ENCODE measurements at regions not wholly inside any gene's neighbourhood (a gene's known extent, or its start where the extent isn't known, plus 50 kb on each side); places are given as distances from the start of the nearest gene placed in this dataset.
"Not testable (repeated sequence)": the region's sequence is repeated elsewhere in the genome, so short reads cannot be mapped to it uniquely, and the experiment has no call there.

GRCh38 chr1:221241157-221241556, 361.9 kb downstream of the HLX start:
- DNase-seq (ENCODE audit: low read depth in 1 of 2, low spot score in 1 of 2) = no peak

- DNase-seq (ENCODE audit: low read depth in 1 of 2, low spot score in 1 of 2) = no peak
Observed at GRCh38 chr1:221241592-221241991, 362.3 kb downstream of the HLX start.

DNA sequence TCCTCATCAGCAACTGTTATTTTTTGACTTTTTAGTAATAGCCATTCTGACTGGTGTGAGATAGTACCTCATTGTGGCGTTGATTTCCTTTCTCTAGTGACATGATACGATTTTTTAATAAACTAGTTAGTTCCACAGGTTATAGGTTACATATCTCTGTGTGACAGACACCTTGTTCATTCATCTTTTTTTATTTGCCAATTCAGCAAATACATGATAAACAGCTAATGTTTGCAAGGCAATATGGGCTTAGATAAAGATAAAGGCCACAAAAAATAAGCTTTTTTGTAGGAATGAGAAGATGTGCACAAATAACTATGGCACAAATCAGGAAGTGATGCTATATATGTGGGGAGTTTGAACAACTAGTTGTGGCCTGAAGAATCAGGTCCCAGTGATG, 366.8 kb downstream of the HLX start:
- no peak for DNase-seq (ENCODE audit: low read depth in 1 of 2, low spot score in 1 of 2)

- no peak for DNase-seq (ENCODE audit: low read depth in 1 of 2, low spot score in 1 of 2)
Observed at GRCh38 chr1:221246628-221247415, 367.6 kb downstream of the HLX start.

GRCh38 chr1:221251580-221251979, 372.3 kb downstream of the HLX start:
- no peak for DNase-seq (ENCODE audit: low read depth in 1 of 2, low spot score in 1 of 2)

- no peak for DNase-seq (ENCODE audit: low read depth in 1 of 2, low spot score in 1 of 2)
Observed at GRCh38 chr1:221254813-221255212, 375.6 kb downstream of the HLX start.

DNA sequence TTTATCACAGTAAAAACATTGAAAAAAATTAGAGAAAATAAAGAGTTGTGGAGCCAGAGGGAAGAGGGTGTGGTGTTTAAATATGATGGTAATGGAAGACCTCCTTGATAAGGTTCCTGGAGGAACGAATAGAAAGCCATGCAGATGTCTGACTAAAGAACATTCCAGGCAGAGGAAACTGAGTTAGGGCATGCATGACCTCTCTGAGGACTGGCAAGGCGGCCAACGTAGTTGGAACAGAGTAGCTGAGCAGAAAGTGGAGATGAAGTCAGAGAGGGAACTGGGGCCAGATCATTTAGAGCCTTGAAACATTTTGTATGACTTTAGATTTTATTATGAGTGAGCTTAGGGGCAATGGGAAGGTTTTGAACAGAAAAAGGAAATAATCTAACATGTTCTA, 377.5 kb downstream of the HLX start:
- DNase-seq (ENCODE audit: low read depth in 1 of 2, low spot score in 1 of 2) = no peak

DNA sequence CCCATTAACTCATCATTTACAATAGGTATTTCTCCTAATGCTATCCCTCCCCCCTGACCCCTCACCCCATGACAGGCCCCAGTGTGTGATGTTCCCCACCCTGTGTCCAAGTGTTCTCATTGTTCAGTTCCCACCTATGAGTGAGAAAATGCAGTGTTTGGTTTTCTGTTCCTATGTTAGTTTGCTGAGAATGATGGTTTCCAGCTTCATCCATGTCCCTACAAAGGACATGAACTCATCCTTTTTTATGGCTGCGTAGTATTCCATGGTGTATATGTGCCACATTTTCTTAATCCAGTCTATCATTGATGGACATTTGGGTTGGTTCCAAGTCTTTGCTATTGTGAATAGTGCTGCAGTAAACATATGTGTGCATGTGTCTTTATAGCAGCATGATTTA, 378.3 kb downstream of the HLX start:
- DNase-seq (ENCODE audit: low read depth in 1 of 2, low spot score in 1 of 2) = not testable (repeated sequence)

DNA sequence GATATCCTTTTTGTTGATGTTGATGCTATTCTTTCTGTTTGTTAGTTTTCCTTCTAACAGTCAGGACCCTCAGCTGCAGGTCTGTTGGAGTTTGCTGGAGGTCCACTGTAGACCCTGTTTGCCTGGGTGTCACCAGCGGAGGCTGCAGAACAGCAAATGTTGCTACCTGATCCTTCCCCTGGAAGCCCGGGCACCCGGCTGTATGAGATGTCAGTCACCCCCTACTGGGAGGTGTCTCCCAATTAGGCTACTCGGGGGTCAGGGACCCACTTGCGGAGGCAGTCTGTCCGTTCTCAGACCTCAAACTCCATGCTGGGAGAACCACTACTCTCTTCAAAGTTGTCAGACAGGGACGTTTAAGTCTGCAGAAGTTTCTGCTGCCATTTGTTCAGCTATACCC, 383.4 kb downstream of the HLX start:
- DNase-seq (ENCODE audit: low read depth in 1 of 2, low spot score in 1 of 2) = not testable (repeated sequence)

DNA sequence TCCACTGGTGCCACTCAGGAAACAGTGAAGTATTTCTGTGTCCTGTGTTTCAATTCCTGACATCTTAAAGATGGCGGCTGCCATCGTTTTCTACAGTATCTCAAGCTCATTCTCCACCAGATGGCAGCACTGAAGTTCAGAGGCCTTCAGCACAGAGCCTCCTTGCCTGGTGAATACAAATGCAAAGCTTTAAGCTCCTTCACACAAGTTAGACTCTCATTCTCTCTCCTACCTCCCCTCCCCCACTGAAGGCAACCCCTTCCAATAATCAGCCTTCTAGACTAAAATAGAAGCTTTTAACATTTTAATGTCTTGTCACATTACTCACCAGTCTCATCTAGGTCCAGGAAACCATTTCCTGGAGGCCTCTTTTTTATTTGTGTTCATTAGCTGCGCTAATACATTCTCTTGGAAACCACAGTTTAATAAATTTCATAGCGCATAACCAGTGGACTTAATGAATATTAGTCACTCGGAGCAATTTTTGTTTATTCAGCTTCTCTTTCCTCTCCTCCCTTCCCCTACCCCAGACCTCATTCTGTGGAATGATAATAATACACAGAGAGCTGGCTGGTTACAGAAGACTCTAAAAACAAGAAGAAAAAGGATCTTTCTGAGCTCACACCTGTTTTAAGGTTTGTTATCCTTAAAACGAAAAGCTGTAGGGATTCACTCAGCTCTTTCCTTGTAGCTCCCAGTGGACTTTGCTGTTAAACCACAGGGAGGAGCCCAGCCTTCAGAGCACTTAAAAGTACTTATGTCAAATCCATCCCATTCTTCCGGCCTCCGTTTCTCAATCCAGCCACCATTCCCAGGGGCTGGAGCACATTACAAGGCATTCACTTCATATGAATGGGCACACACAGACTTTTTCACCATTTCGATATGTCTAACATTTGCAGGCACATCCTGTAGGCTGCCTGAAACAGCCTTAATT, 384.9 kb downstream of the HLX start:
- no peak for DNase-seq (ENCODE audit: low read depth in 1 of 2, low spot score in 1 of 2)

- DNase-seq (ENCODE audit: low read depth in 1 of 2, low spot score in 1 of 2) = no peak
Observed at GRCh38 chr1:221264848-221265247, 385.6 kb downstream of the HLX start.

DNA sequence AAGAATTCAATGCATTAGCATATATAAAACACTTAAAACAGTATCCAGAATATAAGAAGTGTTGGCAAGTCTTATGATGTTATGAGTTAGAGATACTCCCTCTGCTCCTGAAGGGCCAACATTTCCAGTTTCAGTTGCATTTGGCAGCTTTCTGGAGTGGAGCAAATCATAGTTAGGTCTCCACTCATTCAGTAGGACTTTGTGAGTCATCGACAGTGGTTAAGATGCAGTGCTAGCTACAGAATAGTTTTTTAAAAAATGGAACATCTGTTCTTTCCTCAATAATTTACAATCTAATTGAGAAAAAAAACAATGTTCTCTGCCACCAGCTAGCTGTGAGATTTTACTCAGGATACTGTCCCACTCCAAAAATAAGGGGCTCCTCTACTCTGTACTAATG, 389.1 kb downstream of the HLX start:
- DNase-seq (ENCODE audit: low read depth in 1 of 2, low spot score in 1 of 2) = no peak

DNA sequence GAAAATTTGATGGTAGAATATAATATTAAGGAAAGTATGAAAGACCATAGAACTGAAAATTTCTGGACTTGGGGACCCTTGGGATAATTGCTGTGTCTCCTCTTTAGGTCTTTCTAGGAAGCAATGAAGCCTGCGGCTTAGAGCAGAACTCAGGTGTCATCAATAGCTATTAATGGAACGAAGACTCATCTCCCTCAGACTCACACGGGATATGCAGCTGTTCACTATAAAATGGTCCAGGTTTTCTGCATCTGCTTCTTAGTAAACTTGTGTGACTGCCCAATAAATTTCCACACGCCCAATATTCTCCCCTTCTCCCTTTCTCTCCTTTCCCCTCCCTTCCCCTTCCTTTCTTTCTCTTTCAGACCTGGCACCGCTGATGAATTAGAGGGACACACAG, 392.5 kb downstream of the HLX start:
- DNase-seq (ENCODE audit: low read depth in 1 of 2, low spot score in 1 of 2) = no peak

- DNase-seq (ENCODE audit: low read depth in 1 of 2, low spot score in 1 of 2) = no peak
Observed at GRCh38 chr1:221272940-221273339, 393.7 kb downstream of the HLX start.

DNA sequence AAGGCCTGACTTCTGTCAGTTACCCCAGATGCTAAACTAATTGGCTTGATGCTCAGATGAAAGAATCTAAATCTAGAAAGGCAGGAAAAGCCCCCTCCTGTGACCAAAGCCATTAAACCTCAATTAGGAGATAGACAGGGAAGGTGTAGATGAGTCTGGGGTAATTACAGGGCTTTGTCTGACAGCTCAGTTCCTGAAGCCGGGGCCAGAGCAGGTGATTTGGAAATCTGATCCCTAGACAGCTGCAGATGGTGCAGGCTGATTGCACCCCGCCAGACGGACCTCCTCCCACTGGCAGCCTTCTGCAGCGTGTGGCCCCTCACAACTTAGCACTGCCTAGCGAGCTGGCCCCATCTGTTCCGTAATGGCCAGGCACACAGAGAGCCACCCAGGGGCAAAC, 395.1 kb downstream of the HLX start:
- DNase-seq (ENCODE audit: low read depth in 1 of 2, low spot score in 1 of 2) = no peak

DNA sequence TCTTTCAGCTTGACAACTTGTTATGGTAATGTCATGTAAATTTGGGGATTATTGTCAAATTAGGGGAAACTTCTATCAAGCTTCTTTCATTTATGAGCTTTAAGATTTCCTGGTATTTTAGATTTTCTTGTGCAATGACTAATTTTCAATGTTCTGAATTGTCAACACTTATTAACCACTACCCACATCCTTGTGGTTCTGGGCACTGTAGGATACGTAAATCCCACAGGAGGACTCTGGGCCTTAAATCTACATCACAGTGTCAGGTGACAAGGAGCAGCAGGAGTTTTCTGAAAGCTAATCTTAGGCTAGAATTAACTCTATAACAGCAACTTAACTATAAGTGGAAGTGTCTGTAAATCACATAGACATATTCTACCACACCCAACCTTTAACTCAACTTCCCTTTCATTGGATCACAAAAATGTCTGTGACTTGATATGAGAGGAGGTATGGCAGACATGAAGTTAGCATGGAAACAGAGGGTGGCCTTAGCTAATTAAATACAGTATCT, 397.7 kb downstream of the HLX start:
- no peak for DNase-seq (ENCODE audit: low read depth in 1 of 2, low spot score in 1 of 2)

DNA sequence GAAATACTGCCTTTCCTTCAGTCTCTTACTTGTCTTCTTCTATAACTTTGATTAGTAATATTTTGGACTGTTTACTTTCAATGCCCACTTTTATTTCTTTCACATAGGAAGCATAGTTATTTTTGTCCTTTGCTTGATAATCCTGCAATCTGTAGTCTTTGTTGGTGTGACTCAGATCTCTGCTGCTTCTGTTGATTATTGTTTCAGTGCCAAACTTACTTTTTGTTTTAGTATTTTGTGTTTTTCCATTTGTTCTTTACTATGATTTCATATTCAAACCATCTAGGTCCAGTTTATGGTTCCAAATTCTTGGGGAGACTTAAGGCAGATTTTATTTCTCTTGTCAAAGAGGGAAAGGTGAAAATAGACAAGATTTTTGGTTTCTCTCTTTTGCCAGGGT, 399.9 kb downstream of the HLX start:
- no peak for DNase-seq (ENCODE audit: low read depth in 1 of 2, low spot score in 1 of 2)

- no peak for DNase-seq (ENCODE audit: low read depth in 1 of 2, low spot score in 1 of 2)
Observed at GRCh38 chr1:221283532-221283931, 404.3 kb downstream of the HLX start.

- no peak for DNase-seq (ENCODE audit: low read depth in 1 of 2, low spot score in 1 of 2)
Observed at GRCh38 chr1:221284028-221284427, 404.8 kb downstream of the HLX start.

GRCh38 chr1:221284991-221285390, 405.7 kb downstream of the HLX start:
- DNase-seq (ENCODE audit: low read depth in 1 of 2, low spot score in 1 of 2) = not testable (repeated sequence)

DNA sequence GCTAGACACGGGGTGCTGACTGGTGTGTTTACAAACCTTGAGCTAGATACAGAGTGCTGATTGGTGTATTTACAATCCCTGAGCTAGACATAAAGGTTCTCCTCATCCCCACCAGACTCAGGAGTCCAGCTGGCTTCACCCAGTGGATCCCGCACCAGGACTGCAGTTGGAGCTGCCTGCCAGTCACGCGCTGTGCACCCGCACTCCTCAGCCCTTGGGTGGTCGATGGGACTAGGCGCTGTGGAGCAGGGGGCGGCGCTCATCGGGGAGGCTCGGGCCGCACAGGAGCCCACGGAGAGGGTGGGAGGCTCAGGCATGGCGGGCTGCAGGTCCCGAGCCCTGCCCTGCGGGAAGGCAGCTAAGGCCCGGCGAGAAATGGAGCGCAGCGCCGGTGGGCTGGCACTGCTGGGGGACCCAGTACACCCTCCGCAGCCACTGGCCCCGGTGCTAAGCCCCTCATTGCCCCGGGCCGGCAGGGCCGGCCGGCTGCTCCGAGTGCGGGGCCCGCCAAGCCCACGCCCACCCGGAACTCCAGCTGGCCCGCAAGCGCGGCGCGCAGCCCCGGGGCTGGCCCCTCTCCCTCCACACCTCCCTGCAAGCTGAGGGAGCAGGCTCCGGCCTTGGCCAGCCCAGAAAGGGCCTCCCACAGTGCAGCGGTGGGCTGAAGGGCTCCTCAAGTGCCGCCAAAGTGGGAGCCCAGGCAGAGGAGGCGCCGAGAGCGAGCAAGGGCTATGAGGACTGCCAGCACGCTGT, 406.4 kb downstream of the HLX start:
- not testable (repeated sequence) for DNase-seq (ENCODE audit: low read depth in 1 of 2, low spot score in 1 of 2)

Data from activated T-helper 1 cell treated with anti-CD3 and anti-CD28 coated beads, Interleukin-2, amount 50 U/mL, for 16 hours (primary cell).